GM21528 (cell line): ENCODE measurements at regions not wholly inside any gene's neighbourhood (a gene's known extent, or its start where the extent isn't known, plus 50 kb on each side); places are given as distances from the start of the nearest gene placed in this dataset.
"Not testable (repeated sequence)": the region's sequence is repeated elsewhere in the genome, so short reads cannot be mapped to it uniquely, and the experiment has no call there.

Source experiments
- ATAC-seq: cut with Tn5 transposase; IDR thresholded peaks from one replicate; pipeline ENCODE4 v1.9.1; 2021; ENCODE audit warnings: mild to moderate bottlenecking, moderate library complexity; ENCODE audit not compliant: unreplicated experiment, low FRiP score

GRCh38 chr11:38759394-38759793, 2161.4 kb upstream of the RAG2 start:
- ATAC-seq: no peak

DNA sequence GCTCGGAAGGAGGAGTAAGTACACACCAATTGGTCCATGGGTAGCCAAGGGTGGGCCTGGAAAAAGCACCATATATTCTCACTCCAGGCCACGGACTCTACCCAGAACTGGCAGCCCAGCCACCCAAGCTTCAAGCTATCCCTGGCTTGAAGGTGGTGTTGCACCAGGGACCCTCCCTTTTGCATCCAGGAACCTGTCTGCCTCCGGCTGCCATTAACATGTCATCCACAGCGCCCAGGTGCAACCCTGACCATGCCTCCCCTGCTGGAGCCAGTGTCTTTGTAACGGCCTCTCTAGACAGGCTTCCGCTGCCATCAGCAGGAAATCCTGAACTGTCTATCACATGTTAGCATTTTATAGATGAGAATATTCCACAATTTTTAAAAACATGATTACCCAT, 2158.5 kb upstream of the RAG2 start:
- ATAC-seq: no peak

GRCh38 chr11:38751421-38751820, 2153.4 kb upstream of the RAG2 start:
- no peak for ATAC-seq

- not testable (repeated sequence) for ATAC-seq
Observed at GRCh38 chr11:38746516-38746915, 2148.5 kb upstream of the RAG2 start.

- no peak for ATAC-seq
Observed at GRCh38 chr11:38723361-38723760, 2125.3 kb upstream of the RAG2 start.

GRCh38 chr11:38721586-38722315, 2123.7 kb upstream of the RAG2 start:
- ATAC-seq: no peak

- no peak for ATAC-seq
Observed at GRCh38 chr11:38718659-38719058, 2120.6 kb upstream of the RAG2 start.

DNA sequence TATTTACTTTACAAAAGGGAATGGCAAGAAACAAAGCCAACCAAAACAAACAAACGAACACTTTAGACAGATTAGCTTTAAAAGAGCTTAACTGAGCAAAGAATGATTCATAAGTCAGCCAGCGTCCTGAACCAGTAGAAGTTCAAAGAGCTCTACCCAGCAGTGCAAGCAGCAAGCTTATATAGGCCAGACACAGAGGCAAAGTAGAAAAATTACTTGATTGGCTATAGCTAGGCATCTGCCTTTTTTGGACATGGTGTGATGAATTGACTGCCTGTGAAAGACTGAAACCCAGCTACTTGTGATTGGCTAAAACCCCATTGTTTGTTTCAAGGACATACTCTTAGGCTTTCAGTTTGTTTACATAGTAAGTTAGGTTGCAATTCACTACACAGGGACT, 2120.0 kb upstream of the RAG2 start:
- no peak for ATAC-seq

DNA sequence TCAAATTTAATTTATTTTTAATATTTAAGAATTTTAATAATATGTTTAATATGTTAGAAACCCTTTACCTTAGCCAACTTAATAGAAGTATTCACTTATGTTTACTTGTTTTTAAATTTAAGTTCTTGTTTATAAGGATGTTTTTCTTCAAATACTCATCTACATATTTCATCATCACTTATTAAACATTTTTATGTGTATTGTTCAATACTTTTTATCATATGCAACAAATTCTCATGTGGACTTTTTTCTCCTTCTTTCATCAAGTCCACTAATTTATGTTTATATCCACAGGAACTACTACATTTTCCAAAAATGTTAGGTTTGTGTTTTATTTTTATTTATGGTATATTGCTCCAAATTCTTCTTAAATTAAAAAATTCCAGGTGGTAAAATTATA, 2113.1 kb upstream of the RAG2 start:
- no peak for ATAC-seq

DNA sequence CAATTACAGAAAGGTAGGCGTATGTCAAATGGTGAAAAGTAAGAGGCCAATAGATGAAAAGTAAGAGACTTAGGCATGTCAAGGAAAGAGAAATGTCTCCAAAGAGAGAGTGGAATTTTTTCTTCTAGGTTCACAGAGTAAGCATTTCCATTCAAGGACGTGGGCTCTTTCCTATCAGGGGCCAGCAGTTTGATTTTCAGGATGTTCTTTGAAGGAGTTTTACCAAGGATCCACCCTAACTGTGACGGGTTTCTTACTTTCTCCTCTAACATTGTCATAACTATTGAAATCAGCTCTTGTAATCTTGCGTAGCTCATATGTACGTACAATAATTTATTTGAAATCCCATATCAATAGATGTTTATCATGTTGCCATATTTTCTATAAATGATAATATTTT, 2112.2 kb upstream of the RAG2 start:
- no peak for ATAC-seq

DNA sequence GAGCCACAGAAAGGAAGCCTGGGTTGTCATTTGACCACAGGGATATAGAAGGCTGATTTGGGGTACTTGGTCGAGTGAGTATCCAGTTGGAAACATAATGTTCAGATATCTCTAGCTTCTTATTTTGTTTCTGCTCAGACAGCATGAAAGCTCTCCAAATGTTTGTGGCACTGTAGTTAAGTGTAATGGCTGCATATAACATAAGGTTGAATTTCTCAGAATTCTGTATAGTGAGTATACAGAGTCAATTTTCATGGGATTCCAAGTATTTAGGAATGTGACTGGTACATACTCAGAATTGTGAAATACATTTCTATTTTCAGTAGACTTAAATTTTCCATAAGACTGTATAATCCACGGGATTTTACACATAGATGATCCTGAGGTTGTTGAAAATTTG, 2102.1 kb upstream of the RAG2 start:
- no peak for ATAC-seq

- no peak for ATAC-seq
Observed at GRCh38 chr11:38693306-38693705, 2095.3 kb upstream of the RAG2 start.

DNA sequence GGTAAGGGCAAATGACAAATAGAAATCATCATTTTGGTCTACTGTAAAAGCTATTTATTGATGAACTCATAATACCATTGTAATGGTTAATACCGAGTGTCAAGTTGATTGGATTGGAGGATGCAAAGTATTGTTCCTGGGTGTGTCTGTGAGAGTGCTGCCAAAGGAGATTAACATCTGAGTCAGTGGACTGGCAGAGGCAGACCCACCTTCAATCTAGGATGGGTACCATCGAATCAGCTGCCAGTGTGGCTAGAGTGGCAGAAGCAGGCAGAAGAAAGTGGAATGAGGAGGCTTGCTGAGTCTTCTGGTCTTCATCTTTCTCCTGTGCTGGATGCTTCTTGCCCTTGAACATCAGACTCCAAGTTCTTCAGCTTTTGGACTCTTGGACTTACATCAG, 2092.2 kb upstream of the RAG2 start:
- ATAC-seq: not testable (repeated sequence)

GRCh38 chr11:38687008-38687407, 2089.0 kb upstream of the RAG2 start:
- ATAC-seq: no peak

- ATAC-seq: no peak
Observed at GRCh38 chr11:38683484-38683883, 2085.4 kb upstream of the RAG2 start.

- ATAC-seq: no peak
Observed at GRCh38 chr11:38680746-38681145, 2082.7 kb upstream of the RAG2 start.

- no peak for ATAC-seq
Observed at GRCh38 chr11:38680166-38680565, 2082.1 kb upstream of the RAG2 start.

- ATAC-seq: no peak
Observed at GRCh38 chr11:38672445-38672844, 2074.4 kb upstream of the RAG2 start.

DNA sequence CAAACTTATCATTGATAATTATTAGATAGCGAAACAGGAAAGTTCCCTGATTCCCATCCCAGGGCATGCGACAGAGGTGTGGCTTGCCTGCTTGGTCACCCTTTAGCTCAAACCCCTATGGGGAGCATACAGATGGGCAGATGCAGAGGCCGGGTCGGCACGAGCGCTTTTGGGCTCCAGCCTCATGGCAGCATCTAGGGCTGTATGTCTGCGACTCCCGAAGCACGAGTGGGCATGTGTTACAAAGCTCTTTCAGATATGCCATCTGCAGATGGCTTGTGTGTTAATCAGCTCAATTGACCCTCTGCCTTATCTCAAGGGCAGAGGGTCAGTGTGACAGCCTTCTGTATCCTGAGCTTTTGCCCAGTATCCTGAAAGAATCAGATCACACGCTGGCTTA, 2069.3 kb upstream of the RAG2 start:
- no peak for ATAC-seq

DNA sequence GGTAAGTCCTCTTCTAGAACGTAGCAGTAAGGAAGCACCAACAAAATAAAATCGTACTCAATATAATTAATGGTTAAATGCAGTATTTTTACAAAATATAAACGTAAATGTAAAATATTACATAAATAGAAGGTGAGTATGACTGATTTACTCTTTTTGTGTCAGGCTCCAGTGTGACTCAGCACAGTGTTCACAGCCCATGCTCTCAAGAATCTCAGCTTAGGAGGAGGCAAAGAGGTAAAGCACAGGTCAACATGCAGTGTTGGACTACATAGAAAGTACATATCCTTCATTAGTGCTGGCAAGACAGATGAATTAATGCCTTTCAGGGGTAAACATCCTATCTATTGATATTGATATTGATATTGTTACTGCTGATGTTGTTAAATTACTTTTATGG, 2050.6 kb upstream of the RAG2 start:
- no peak for ATAC-seq

DNA sequence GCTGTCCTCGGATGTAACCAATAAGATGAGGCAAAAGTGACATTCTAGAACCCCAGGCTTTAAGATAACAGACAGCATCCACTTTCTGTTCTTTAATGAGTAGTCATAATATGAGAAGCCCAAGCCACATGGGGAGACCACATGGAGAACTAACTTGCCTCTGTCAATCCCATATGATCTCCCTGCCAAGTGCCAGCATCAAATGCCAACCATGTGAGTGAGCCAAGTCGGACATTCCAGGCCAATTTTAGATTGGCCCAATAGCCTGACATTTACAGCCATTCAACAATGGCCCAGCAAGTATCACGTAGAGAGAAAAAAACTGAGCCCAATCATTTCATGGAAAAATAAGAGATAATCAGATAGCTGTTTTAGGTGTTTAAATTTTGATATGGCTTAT, 2048.3 kb upstream of the RAG2 start:
- no peak for ATAC-seq

DNA sequence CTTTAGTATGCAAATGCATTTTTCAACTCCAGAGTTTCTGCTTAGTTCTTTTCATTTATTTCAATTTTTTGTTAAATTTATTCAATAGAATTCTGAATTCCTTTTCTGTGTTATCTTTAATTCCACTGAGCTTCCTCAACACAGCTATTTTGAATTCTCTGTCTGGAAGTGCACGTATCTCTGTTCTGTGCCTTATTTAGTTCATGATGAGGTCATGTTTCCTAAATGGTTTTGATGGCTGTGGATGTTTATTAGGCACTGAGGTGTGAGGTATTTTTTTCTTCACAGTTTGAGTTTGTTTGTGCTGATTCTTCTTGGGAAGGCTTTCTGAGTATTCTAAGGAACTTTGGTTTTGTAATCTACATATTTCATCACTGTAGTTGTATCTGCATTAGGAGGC, 2042.8 kb upstream of the RAG2 start:
- ATAC-seq: no peak

DNA sequence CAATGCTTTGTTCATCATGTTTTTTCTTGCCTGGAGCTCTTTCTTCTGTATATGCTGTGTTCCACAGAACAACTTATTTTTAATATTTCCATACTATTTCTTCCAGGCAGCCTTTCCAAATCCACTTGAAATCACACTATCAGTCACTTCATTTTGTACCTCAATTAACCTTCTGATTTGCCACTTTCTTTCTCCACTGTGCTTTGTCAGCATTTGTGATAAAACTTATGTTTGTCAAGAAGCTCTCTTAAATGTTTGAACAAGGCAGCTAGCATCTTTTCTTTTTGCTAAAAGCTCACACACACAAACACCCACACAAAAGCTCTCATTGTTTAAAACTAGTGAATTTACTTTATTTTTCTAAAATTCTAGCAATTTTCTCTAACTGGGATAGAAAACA, 2014.7 kb upstream of the RAG2 start:
- ATAC-seq: no peak
